TTC549 (cell line): ENCODE measurements at regions not wholly inside any gene's neighbourhood (a gene's known extent, or its start where the extent isn't known, plus 50 kb on each side); places are given as distances from the start of the nearest gene placed in this dataset.
"Not testable (repeated sequence)": the region's sequence is repeated elsewhere in the genome, so short reads cannot be mapped to it uniquely, and the experiment has no call there.

ENCODE experiments used
- FAIRE-seq: peaks from 2 replicates; lab custom pipeline; 2012; peaks lifted over from hg19 to GRCh38; lab: Jason Lieb, UNC

DNA sequence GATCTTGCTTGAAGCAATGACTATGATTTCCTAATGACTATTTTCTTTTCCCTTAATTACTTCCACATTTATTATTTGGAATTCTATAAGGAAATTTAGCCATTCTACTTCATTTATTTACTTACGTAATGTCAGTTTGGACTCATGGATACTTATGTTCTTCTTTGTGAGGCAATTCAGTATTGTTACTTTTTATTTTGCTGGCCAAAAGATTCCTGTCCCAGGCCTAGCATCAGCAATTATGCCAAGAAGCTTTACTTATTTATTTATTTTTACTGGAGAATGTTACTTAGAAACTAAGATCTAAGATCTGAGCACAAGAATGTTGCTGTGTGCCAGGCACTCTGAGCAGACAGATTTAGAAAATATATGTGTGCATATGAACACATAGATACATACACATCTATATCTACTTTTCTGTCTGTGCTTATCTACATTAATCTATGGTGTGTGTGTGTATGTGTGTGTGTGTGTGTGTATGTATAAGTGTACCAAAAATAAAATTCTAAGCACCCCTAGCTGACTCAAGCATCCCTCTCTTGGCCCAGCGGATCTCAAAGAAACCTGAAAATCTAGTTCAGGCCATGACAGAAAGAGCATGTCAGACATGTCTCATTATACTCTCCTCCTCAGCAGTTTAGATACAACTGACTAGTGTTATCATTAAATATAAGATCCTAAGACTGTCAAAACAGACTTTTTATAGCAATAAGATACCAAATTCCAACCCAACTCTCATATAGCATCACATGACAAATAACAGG lies 640.0 kb upstream of the GJE1 start:
- no peak for FAIRE-seq

DNA sequence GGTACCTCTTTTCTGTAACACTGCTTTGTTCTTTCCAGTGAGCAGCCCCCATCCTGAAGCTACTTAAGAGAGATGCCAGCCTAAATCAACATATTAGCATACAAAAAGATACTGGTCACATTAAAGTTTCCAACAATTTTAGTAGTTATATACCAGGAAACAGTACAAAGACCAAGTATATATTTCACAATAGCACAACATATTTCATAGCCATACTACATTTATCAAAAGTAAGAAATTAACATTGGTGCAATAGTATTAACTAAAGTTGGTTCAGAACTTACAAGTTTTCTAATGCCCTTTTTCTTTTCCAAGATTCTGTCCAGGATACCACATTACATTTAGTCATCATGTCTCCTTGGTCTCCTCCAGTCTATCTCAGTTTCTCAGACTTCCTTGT lies 641.0 kb upstream of the GJE1 start:
- no peak for FAIRE-seq

DNA sequence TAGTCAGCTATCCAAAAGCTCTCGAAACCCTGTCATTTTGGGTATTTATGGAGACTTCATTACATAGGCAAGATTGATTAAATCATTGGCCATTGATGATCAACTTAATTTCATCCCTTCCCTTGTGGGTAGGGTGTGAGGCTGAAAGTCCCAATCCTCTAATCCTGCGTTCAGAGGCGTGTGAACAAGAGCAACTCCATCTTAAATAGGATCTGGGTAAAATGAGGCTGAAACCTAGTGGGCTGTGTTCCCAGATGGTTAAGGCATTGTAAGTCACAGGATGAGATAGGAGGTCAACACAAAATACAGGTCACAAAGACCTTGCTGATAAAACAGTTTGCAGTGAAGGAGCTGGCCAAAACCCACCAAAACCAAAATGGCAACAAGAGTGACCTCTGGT lies 641.7 kb upstream of the GJE1 start:
- no peak for FAIRE-seq

DNA sequence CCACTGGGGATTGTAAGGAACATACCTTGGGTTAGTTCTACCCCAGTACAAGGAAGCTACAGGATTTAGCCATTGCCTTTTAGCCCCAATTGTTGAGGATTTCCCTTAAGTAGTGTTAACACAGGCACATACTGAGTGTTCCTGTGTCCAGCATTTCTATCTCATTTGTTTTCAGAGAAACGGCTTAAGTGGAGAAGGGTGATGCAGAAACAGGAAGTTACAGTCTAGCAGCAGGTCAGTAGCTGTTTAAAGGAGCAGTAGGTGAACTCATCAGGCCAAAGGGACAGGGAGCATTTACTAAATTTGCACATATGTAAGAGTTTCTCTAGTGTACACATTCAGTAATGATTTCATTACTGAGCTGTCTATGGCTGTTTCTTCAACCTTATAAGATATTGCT lies 644.2 kb upstream of the GJE1 start:
- FAIRE-seq, result no peak

DNA sequence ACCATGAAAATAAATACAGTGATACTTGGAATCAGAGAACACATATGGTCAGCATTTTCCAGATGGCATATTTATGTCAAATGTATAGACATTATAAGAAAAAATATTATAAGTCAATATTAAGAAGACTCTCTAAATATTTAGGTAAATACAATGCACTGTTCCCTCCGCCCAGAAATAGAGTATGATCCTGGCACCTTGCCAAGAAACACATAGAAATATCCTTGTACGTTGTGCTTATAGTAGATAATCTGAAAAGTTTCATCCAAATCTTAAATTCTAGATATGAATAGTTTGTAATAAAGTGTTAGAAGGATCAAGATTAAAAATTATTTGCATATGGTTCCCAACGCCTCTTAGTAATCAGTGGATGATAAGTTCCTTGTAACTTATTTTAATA lies 645.8 kb upstream of the GJE1 start:
- no peak for FAIRE-seq

DNA sequence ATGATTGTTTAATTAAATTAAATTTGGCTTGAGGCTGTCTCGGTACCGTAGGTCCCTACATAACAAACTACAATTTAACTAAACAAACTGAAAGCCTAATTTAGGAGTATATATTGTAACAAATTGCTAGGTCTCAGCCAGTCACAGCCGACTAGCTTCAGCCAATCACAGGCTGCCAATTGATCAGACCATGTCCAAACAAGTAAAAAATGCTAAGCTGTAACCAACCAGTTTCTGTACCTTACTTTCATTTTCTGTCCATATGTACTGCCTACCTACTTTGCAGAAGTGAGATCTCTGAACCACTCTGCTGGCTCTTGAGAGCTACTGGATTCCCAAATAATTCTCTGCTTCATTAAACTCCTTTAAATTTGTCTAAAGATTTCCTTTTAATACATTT lies 648.0 kb upstream of the GJE1 start:
- FAIRE-seq, result no peak

DNA sequence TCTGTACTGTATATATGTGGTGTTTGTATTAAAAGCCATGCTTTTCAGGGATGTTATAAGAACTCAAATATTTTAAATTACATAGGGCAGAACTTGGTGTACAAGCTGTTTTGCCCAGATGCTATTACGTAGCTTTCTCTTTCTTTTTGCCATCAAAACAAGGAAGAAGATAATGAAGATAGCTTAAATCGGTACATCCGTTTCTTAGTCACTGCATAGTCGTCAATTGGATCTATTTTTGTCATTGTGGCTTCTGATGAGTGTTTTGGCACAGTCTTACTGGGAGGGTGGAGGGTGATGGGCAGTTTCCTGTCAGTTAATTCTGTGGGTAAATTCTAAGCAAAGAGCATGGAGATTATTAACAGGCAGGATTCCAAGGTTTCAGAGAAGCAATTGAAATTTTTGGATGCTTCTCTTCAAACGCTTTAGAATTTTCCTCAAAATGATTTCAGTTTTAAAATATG lies 649.1 kb upstream of the GJE1 start:
- no peak for FAIRE-seq

DNA sequence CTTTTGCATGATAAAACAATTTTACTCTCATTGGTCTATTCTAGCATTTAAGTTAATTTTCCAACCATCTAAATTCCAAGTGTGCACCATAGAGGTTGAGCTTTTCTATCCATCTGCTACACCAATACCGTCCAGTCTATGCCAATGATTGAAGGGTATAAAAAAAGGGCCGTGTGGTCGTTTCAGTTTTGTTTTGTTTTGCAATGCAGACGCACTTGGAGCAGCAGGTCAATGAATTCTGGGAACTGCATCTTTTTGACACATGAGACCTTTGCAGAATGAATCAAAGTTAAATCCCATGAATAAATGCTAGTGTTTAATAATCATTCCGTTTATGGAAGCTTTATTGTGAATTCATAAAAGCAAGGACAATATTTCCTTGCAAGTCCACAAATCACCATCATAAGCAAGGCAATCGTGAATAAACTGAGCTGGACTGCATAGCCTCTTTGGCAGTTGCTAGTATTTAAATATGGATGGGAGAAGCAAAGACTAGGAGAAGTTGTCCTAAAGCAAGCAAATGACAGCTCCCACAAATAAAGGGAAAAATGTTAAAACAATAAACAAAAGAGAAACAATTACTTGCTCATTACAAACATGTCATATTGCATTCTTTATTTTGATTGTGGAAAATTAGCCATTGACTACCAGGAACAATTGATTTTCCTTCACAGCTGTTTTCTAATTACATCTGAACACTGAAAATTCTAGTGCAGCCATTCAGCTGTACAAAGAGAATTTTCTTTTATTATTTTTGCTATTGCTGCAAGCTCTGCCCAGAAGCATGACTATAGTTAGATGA lies 649.7 kb upstream of the GJE1 start:
- FAIRE-seq, result no peak

DNA sequence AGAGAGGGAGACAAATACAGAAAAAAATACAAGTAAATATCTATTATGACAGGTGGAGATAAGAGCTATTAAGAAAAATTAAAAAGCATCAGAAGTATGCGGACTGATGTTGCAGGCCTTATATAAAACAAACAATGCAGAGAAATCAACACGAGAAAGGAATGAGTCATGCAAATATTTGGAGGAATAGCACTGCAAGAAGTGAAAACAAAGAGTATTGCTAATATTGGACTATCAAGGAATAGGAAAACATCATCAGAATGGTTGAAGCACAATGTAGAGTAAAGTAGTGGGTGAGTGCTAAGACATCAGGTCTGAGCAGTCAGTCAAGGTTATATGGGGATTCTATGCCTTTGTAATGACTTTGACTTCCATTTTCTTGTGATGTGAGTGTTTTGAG lies 657.5 kb upstream of the GJE1 start:
- FAIRE-seq, result no peak

DNA sequence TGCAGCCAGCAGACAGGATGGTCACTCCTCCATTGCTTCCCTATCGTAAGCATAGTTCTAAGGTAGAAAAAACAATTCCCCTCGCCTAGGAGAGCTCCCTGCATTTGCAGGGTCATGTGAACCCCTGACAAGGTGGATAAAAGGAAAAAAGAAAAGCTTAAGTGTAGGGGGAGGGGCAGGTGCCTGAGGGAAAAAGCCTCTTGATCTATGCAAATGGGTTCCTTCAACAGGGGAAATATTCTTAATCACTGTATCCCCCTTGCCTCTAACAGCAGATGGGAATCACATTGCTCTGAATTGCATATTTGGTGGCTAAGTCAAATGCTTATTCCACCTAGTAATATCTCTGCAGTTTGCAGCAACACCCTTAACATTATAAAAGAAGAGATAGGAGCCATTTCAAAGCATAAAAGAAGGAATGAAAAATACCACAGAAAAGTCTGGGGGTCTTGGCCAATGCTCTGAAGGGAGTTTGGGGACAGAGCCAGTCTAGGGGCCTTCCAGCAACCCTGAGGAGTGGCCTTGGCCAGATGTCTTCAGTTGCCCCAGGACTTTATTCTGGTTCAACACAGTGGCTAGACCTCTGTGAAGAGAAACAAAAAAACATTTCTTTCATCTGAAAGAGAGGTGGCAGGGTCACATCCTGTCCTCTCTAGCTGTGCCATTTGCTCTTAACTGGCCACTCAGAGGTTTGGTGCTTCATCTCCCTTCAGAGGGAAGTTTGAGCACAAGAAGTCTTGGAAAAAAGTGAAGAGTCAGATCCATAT lies 660.4 kb upstream of the GJE1 start:
- no peak for FAIRE-seq

DNA sequence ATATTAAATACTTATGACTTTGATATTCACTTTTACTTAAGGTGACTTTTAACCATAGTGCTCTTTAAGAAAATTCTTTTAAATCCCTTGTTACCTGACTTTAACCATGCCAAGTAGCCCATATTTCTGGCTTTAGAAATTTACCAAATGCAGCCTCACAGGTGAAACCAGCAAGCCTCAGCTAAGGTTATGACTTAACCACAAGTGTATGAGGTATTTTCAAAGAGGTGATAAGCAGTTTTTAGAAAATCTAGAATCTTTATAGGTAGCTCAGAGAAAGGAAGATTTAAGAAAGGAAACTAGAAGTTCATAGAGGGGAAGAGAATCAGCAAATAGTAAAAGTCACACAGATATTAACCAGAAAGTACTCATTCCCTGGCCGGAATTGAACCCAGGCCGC lies 661.9 kb upstream of the GJE1 start:
- FAIRE-seq, result no peak

DNA sequence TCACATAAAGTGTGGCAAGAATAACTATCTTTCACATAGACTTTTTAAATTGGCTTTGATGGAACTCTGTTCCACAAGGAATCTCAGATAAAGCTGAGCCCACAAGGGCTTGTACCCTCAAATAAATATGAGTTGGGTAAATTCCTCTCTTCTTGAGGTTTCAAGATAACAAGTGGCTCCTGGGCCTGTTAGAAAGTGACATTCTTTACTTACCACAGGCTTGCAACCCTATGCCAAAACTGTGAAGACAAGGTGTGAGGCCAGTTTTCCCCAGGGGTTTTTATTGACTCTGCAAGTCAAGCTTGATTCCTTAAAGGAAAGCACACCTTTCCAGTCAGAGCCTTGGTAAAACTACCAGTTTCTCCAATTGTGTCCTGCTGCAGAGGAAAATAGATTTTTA lies 664.8 kb upstream of the GJE1 start:
- no peak for FAIRE-seq

DNA sequence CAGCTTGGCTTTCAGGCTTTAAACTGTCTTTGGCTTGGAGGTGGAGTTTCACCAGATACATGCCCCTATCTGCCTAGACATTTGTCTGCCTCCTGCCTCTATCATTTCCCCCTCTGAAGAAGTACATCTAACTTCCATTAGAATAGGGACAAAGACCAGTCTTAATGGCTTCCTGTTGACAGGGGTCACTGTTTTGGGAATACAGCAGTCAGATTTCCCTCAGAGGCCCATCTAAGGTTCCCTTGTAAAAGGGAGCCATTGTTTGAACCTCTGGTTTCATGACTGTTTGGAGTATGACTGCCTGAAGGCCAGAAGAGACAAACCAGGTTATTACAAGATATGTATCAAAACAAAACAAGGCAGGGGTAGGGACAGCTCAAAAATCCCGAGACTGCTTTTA lies 665.7 kb upstream of the GJE1 start:
- no peak for FAIRE-seq

DNA sequence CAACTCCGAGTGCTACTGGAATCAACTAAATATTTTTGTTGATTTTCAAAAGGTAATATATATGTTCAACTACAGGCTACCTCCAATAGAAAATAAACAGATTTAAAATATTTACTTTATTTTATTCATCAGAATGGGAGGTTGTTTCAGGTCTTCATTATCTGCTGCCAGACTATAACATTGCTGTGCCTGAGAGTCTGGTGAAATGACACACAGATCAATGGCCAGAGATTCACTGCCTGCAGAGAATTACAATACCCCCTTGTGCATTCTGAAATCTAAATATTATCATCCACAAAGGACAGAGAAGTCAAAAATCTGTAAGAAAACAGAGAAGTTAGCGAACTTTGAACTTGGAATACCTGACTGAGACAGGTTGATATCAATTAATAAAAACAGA lies 667.8 kb upstream of the GJE1 start:
- no peak for FAIRE-seq

DNA sequence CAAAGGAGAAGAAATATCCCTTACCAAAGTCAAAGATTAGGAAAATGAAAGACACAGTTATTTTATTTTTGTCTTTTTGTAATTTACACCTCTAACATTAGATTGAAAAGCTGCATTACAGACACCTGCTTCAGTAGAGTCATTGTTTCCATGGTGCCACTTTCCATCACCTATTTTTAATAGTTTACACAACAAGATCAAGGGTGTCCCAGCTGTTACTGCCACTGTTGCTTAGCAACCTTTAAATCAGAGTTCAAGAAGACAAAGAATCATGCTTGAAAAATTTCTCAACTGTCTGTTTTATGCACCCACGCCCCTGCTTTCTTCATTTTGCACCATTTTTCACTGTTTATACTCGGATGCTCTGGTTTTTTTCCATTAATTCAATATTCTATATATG lies 668.2 kb upstream of the GJE1 start:
- FAIRE-seq, result no peak

DNA sequence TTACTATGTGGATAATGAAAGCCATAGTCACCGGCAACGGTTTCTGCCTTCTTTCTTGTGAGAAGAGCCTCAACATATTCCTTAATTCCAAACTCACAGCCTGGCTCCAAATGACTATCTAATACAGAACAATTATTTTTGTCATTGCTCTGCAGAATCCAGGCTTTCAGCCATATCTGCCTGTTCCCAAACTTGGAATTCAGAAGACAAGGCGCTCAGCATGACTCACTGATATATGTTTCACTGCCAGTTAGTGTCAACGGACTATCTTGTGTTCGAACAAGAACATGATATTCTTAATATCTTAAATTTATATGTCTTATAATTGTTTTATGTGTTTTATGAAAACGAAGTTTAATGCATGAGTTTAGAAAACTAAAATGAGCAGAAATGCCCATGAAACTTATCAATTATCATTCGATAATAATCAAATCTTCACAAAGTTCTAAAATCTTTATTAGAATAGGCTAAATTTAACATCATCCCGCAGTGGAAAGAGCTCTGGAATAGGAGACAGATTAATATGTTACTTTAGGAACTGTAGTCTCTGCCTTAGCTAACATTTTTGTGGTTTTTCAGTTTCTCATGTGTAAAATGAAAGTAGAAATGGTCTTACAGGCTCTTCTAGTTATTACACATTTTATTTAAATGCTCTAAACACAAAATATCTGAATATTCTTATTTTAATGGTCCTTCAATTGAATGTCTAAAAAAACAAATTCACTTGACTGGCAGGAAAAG lies 669.3 kb upstream of the GJE1 start:
- no peak for FAIRE-seq

DNA sequence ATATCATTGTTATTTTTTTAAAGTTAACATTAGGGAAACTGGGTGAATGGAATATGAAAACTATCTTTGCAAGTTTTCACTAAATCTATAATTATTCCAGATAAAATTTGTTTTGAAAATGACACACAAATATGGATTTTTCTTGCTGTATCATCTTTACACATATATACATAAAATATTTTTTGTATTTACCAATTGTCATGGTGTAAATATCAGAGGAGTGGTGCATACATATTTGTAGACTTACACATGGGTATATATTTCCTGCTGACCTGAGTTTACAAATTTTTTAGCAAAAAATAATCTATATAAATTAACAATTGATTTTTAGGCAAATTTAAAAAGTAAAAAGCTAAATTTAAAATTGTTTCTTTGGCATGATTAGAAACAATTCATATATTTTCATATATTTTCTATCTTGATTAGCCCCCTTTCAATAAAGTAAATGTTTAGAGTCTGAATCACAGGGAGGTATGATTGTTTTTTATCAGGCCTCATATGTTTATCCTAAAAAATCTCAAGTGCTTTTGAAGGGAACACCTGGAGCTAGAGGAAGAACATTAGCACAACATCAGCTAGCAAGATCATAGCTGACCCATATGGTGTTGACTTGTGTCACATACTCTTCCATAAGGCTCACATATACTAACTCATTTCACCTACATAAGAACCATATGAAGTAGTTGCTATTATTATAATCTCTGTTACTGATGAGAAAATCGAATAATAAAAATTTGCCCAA lies 671.8 kb upstream of the GJE1 start:
- FAIRE-seq, result no peak

DNA sequence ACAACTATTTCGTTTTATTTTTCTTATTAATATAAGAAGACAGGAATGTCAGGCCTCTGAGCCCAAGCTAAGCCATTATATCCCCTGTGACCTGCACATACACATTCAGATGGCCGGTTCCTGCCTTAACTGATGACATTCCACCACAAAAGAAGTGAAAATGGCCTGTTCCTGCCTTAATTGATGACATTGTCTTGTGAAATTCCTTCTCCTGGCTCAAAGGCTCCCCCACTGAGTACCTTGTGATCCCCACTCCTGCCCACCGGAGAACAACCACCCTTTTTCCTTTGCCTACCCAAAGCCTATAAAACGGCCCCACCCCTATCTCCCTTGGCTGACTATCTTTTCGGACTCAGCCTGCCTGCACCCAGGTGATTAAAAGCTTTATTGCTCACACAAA lies 672.5 kb upstream of the GJE1 start:
- FAIRE-seq, result not testable (repeated sequence)

DNA sequence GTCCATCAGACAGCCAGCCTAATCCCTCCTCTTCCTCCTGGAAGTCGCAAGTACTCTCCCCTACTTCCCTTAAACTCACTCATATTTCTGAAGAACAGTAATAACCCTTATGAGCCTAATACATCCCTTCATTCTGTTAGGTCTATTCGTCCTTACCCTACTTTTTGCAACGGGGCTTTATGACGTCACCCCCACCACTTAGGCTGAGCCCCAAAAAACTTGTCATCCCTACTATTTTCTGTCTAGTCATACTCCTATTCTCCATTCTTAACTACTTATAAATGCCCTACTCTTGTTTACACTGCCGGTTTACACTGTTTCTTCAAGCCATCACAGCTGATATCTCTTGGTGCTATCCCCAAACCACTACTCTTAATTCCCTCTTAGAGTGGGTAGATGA lies 674.7 kb upstream of the GJE1 start:
- FAIRE-seq, result not testable (repeated sequence)

DNA sequence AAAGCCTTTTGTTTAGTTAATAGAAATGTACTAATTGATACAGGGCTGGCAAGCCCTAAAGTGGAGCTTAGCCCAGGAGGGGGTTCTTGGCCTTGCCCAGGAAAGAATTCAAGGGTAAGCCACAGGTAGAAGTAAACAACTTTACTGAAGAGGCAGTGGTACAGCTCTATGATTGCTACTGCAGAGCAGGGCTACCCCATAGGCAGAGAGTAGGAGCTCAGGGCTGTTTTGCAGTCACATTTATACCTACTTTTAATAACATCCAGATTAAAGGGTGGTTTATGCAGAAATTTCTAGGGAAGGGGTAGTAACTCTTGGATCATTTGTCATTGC lies 680.4 kb upstream of the GJE1 start:
- FAIRE-seq, result no peak

DNA sequence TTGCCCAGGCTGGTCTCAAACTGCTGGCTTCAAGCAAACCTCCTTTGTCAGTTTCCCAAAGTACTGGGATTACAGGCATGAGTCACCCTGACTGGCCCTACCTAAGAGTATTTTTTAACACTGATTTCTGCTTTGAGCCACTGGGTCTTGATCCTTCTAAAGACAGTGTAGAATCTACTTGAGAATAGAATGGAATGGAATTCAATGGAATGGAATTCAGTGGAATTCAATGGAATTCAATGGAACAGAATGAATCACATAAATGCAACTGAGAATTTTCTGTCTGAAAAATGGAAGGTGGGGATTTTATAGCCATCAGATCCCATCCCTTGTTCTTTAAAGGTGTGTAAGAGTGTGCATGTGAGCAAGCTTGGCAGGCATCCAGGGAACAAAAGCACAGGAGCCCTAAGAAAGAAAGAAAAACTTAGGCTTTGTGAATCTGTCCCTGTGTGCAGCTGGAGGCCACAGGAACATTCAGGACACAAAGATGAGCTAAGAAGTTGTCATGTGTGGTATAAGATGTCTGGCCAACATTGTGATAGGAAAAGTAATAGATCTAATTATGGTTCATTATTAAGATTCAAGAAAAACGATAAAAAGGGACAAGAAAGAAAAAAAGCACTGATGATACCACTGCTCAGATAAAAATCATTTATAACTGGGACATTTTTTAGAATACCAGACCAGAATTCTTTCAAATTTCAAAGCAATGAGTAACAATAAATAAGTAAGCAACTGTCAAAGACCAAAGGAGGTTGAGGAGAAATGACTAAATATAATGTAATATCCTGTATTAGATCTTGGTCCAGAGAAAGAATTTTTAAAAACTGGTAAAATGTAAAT lies 681.0 kb upstream of the GJE1 start:
- no peak for FAIRE-seq
